AG04449 (cell line): ENCODE measurements at regions not wholly inside any gene's neighbourhood (a gene's known extent, or its start where the extent isn't known, plus 50 kb on each side); places are given as distances from the start of the nearest gene placed in this dataset.

Source experiments
- CTCF ChIA-PET: fragments of 350-600 bp; formaldehyde crosslinking; extraction: SDS; loops from one replicate; lab custom pipeline; 2021; ENCODE audit warnings: antibody characterized with exemption; lab: Yijun Ruan, JAX
- POLR2A ChIA-PET: fragments of 400-600, 350-600 bp; formaldehyde crosslinking; extraction: SDS; loops from one replicate; lab custom pipeline; 2020; ENCODE audit warnings: antibody characterized with exemption, inconsistent platforms; lab: Yijun Ruan, JAX
- DNase-seq: peaks from one replicate; pipeline ENCODE4 v3.0.0-alpha.2; 2010; ENCODE audit warnings: low read depth, low spot score
- H3K4me3 ChIP-seq: 2 replicates; pipeline ENCODE4 v1.5.1; 2011; ENCODE audit warnings: low read depth, mild to moderate bottlenecking, control low read depth, low read length
- TF ChIP-seq, protein P1 (sequence below): IDR thresholded peaks from one replicate; pipeline ENCODE4 v1.5.1; 2011; ENCODE audit warnings: mild to moderate bottlenecking, moderate library complexity, low read length, control low read depth, inconsistent platforms; ENCODE audit not compliant: insufficient read depth; ENCODE audit errors: missing control alignments

- H3K4me3 ChIP-seq: no peak overlapping the region
- peak; percentile 88 for DNase-seq
- ChIA-PET CTCF (interaction anchor here (0.7 to 5.7 kb wide), 10 partner anchors 11 to 1028 kb away, joined by 3 to 102 read pairs (median 5); no protein-coding TSS in a partner anchor), POLR2A (interaction anchor here (0.6 to 1.6 kb wide), 6 partner anchors 13 to 200 kb away, joined by 3 to 6 read pairs (median 3); no protein-coding TSS in a partner anchor)
- TF ChIP-seq, protein P1, sequence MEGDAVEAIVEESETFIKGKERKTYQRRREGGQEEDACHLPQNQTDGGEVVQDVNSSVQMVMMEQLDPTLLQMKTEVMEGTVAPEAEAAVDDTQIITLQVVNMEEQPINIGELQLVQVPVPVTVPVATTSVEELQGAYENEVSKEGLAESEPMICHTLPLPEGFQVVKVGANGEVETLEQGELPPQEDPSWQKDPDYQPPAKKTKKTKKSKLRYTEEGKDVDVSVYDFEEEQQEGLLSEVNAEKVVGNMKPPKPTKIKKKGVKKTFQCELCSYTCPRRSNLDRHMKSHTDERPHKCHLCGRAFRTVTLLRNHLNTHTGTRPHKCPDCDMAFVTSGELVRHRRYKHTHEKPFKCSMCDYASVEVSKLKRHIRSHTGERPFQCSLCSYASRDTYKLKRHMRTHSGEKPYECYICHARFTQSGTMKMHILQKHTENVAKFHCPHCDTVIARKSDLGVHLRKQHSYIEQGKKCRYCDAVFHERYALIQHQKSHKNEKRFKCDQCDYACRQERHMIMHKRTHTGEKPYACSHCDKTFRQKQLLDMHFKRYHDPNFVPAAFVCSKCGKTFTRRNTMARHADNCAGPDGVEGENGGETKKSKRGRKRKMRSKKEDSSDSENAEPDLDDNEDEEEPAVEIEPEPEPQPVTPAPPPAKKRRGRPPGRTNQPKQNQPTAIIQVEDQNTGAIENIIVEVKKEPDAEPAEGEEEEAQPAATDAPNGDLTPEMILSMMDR: no peak
These were observed 292.5 kb downstream of the TNS1 start for GRCh38 chr2:217710211-217710765.

GRCh38 chr2:217709478-217710210, 293.2 kb downstream of the TNS1 start:
- TF ChIP-seq, protein P1: no peak
- DNase-seq: no peak
- H3K4me3 ChIP-seq: no peak overlapping the region
- POLR2A ChIA-PET: interaction anchor here (0.6 to 1.5 kb wide), 6 partner anchors 22 to 1488 kb away, joined by 3 to 4 read pairs (median 3); no protein-coding TSS in a partner anchor
- CTCF ChIA-PET: interaction anchor here (0.7 to 5.7 kb wide), 9 partner anchors 10 to 1028 kb away, joined by 3 to 102 read pairs (median 6); no protein-coding TSS in a partner anchor

DNA sequence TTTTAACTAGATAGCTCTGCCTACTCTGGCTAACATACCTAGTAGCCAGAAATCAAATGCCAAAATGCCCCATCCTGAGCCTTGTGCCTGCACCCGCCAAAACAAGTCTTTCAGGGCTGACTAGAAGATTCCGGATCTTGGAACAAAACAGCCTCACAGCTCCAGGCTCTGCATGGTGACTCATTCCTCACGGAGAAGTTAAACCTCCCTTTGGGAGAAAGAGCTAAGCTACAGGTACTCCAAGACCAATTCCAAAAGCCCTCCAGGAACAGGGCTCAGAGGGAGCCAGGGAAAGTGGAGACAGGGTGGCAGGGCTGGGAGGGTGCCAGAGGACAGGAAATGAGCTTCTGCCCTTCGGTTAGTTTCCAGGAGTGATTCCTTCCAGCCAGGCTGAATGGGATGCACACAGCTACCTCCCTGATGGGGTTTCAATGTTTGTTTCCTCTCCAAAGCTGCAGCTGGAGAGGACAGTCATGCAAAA, 295.6 kb downstream of the TNS1 start:
- no peak overlapping the region for H3K4me3 ChIP-seq
- no peak for DNase-seq
- CTCF ChIA-PET: interaction anchor here (0.6 to 1.6 kb wide), 4 partner anchors 55 to 1188 kb away, joined by 3 to 9 read pairs (median 4); no protein-coding TSS in a partner anchor
- POLR2A ChIA-PET: no interaction called here
- TF ChIP-seq, protein P1: no peak

- POLR2A ChIA-PET: no interaction called here
- CTCF ChIA-PET: interaction anchor here (1.4 to 1.6 kb wide), 2 partner anchors 54 to 56 kb away, joined by 6 to 9 read pairs; no protein-coding TSS in a partner anchor
These were observed 296.3 kb downstream of the TNS1 start for GRCh38 chr2:217706513-217706912.

DNA sequence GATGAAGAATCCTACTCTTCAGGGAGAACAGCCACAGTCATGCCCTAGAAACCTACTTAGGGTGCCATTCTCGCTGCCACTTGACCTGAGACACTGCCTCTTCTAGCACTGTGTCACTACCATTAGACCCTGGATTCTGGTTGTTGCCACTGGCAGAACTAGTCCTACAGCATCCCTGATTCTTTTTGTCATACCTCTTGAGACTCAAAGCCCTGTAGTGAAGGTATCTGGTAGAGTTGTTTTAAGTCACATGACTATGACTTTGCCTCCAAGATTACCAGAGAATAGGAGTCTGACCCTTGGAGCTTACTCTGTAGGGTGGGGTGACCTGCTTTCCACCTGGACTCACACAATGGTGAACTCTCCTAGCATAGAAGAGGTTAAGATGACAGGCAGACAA, 296.7 kb downstream of the TNS1 start:
- no peak overlapping the region for H3K4me3 ChIP-seq
- no peak for DNase-seq
- TF ChIP-seq, protein P1: no peak
- ChIA-PET POLR2A (no interaction called here), CTCF (interaction anchor here (1.6 to 3.0 kb wide), 2 partner anchors 54 to 55 kb away, joined by 9 to 20 read pairs; no protein-coding TSS in a partner anchor)

More at GRCh38 chr2:217706513-217706912, 296.3 kb downstream of the TNS1 start:
- no peak for DNase-seq
- TF ChIP-seq, protein P1: no peak
- no peak overlapping the region for H3K4me3 ChIP-seq
